ENCODE measurements at regions not wholly inside any gene's neighbourhood (a gene's known extent, or its start where the extent isn't known, plus 50 kb on each side); places are given as distances from the start of the nearest gene placed in this dataset.

DNA sequence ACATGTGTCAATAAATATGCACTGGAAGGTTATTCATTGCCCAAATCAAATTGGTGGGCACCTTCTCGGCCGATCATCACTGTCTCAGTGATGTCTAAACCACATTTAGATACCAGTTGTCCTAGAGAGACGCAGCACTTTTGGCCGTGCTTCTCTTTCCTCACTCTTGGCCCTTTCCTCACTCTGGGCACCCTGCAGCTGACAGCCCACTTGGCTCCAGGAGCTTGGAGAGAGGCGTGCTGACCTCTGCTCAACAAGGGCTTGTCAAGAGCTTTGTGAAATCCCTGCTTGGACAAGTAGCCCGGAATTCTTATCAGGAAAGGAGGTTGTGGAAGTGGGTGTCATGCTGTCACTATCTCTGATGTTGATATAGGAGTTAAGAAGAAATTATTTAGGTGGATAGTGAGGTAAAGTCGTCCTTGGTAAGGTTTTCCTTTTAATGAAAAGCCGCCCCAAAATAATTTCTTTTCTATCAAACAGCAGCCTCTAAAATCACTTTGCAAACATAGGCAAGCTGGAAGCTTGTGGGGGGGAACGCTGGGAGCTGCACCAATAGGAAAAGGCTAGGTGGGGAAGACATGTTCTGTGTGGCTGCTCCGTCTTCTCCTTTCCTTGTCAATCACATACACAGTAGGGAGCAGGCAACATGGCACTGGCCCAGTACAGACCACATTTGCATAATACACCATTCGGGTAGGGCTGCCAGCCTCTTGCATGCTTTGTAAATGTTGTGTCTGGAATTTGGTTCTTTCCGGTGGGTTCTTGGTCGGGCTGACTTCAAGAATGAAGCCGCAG, 126.8 kb upstream of the UBE3A start:
- no peak for DNase-seq (ENCODE audit: extremely low read depth, low read depth)

DNA sequence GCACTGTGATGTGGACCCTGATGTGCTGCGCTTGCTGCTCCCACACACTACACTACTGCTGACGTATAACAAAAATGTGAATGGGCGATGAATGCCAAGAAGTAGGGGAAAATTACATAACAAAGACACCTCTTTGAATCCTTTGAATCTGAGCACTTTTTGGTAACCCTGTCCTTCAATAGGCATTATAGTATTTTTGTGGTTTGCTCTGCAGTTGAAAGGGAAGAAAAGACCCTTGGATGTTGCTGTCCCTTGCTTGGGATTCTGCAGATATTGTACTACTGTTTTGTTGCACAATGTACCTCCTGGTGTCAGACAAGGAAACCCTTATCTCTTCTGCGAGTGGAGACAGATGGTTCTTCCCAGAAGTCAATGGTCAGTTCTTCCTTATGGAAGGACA, 124.8 kb upstream of the UBE3A start:
- no peak for DNase-seq (ENCODE audit: extremely low read depth, low read depth)

DNA sequence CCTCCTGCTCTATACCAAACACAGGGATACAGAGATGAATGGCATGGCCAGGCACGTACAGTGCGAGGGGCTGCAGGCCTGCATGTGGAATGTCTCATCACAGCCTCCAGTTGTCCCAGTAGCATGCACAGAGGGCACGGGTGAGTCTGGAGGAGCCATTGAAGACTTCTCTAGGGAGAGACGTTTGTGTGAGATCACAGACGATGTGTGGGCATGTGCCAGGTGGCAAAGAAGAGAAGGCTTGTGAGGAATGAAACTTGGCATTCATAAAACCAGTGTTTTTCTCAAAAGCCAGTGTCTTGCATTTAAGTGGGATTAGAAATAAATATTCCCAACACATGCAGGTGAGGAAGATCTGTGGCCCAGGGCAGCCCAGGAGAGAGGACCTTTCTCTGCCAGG, 119.1 kb upstream of the UBE3A start:
- DNase-seq (ENCODE audit: extremely low read depth, low read depth), result no peak

DNA sequence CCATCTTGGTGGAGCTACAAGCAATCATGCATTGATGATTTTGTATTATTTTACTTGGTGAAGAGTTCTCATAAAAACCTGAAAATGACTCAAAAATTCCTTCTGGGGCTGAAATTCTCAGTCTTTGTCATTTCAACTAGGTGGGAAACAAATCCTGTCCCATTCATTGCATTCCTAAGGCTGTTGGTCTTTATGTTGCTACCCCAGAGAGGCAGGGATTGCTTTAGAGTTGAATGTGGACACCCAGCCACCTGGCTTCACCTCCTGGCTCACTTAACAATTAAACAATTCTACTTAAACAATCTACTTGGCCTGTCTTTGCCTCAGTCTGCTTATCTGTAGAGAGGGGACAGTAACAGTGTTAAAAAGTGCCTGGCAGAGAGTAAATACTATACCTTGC, 117.3 kb upstream of the UBE3A start:
- no peak for DNase-seq (ENCODE audit: extremely low read depth, low read depth)

DNA sequence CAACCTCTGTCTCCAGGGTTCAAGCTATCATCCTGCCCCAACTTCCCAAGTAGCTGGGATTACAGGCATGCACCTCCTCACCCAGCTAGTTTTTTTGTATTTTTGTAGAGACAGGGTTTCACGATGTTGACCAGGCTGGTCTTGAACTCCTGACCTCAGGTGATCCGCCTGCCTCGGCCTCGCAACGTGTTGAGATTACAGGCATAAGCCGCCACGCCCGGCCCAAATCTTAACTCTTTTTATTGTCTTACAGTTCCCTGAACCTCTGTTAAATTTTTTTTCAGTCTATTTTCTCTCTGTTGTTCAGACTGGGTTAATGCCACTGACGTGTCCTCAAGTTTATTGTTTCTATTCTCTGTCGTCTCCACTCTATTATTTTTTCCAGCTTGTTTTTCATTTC, 115.8 kb upstream of the UBE3A start:
- no peak for DNase-seq (ENCODE audit: extremely low read depth, low read depth)

DNA sequence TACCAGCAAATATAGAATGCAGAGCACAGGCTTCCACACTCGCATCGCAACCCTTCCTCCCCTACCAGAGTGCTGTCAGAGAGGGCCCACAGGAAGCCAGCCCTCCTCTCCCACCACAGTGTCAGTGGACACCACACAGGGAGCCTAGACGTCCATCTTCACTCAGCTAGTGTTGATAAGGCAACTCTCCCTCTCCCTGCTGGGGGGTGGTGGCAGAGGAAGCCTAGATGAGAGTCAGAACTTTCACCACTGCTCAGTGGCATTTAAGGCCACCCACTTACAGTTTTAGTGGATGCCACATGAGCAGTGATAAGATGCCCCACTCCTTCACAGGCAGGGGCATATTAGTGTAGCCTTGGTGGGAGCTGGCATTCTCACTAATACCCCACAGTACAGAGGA, 109.8 kb upstream of the UBE3A start:
- DNase-seq (ENCODE audit: extremely low read depth, low read depth), result no peak

DNA sequence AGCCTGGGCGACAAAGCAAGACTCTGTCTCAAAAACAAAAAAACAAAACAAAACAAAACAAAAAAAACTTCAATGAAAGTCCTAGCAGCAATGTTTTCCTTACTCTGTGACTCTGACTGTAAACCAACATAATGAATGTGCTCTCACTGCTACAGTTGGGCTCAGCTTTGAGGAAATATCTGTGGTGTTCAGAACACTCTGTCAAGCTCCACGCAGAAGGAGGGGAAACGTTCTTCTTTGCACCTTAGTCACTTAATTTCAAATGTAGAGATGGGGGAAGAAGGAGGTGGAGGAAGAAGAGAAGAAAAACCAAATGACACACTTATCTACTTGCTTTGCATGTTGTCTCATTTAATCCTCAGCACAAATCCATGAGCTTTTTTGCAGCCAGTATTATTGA, 107.1 kb upstream of the UBE3A start:
- DNase-seq (ENCODE audit: extremely low read depth, low read depth), result no peak

DNA sequence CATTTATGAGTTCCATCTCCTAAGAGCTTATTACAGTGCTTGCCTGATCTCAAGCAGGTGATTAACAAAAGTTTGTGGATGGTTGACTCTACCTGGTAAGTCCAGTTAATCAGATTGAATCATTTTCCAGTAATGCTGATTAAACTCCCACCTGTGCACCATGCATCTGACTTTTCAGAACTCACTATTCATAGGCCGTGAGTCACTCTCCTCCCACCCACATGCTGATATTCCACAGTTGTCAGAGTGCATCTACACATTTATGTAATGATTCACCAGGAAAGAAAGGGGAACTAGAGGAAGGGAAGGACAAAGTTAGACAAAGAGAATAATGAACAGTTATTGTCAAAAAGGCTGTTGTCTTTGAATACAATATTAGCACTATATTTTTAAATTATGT, 106.2 kb upstream of the UBE3A start:
- no peak for DNase-seq (ENCODE audit: extremely low read depth, low read depth)

DNA sequence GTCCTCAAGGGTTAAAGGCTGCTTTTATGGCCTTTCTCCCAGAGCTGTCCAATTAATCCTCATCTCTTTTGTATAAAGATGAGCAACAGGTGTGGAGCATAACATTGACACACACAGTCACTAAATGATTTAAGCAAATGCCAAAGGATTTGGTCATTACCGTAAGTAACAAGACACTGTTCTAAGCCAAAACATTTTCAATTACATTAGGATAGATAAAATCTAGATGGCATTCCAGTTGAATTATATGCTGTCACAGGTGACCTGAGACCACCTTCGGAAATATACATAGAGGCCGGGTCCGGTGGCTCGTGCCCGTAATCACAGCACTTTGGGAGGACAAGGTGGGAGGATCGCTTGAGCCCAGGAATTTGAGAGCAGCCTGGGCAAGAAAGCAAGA, 105.3 kb upstream of the UBE3A start:
- DNase-seq (ENCODE audit: extremely low read depth, low read depth), result no peak

DNA sequence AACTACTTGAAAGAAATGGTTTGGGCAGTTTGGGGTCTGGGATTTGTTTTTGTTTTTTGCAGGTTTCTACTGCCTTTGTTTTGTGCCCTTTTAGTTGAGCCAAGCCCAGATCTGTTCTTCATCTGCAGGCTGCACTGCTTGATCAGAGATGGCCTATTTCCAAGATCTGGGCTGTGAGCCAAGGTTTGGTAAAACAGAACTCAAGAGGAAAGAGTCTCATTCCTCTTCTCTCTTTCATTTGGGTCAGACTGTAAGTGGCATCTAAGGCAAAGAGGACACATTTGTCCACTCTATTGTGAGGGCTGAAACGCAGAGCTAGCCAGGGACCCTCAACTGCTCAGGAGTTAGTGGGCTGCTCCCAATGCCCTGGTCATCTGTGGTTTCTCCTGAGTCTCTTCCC, 104.4 kb upstream of the UBE3A start:
- no peak for DNase-seq (ENCODE audit: extremely low read depth, low read depth)

DNA sequence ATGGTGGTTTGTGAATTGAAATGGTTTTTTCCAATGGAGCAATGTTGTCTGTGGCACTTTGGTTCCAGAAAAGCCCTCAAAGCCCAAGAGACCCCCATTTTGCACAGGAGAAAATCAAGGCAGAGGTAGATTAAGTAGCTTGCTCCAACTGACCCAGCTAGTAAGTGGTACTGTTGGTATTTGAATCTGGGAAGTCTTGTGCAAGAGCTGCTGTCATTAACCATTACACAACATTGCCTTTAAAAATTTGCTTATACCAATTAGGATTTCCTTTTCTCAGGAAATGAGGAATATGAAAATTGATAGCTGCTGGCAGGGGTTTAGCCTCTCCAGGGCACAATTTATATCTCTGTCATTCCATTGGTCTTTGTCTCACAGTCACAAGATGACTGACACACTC, 102.4 kb upstream of the UBE3A start:
- no peak for DNase-seq (ENCODE audit: extremely low read depth, low read depth)

DNA sequence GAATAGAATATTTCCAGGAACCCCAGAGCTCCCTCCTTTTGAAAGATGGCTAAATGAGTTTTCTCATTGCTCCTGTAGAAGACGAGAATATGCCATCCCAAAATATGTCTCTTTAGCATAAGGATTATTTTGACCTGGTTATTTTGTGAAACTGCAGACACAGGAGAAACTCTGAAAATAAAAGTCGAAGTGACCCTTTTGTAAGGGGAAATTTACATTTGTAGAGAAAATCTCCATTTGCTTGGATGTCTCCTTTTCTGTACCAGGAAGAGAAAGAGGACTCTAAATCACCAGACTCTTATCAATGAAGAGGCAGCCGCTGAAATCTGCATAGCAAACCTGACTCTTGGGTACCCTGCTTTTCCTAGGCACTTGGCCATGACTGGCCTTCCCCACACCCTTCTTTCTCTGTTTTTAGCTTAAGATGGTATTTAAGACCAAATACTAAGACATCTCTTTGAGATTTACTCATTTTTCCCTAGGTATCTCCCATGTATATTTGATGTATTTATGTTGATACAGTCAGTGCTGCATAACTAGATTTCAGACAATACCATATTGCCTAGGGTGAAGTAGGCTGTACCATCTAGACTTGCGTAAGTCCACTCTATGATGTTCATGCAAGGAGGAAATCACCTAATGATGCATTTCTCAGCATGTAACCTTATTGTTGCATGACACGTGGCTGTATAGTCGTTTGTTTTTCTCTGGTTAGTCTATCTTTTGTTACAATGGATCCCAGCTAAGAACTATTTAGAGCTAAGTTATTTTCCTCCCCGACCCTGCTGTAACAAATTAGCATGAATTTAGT, 98.2 kb upstream of the UBE3A start:
- DNase-seq (ENCODE audit: extremely low read depth, low read depth), result no peak

DNA sequence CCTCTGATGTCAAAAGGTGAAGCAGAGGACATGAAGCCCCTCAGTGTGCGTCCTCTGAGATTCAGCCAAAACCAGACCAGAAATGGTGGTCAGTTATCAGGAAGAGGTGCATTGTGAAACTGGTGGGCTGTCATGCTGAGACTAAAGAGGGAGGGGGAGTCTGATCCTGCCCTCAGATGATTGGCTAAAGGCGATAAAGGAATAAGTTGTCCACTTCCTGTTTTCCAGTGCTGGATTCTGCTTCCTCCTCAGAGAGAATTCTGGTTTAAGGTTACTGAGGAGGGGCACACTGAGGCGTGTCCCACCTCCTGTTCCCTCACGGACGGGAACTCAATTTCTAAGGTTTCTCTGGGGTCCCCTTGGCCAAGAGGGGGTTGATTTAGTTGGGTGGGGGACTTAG, 97.0 kb upstream of the UBE3A start:
- DNase-seq (ENCODE audit: extremely low read depth, low read depth), result no peak

DNA sequence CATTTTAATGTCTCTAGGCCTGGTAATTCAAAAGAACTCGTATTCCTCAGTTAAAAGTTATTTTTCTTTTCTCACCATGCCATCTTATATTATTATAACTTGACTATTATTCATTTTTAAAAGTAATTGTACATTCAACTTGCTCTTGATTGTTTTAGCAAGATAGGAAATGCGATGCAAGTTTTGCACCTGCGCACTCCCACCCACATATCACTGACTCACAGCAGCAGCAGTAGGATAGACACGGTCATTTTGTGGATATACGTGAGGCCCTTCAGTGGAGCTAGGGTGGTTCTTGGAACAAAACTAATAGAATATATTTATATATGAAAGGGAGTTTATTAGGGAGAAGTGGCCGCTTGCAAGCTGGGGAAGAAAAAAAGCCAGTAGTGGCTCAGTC, 95.5 kb upstream of the UBE3A start:
- no peak for DNase-seq (ENCODE audit: extremely low read depth, low read depth)

DNA sequence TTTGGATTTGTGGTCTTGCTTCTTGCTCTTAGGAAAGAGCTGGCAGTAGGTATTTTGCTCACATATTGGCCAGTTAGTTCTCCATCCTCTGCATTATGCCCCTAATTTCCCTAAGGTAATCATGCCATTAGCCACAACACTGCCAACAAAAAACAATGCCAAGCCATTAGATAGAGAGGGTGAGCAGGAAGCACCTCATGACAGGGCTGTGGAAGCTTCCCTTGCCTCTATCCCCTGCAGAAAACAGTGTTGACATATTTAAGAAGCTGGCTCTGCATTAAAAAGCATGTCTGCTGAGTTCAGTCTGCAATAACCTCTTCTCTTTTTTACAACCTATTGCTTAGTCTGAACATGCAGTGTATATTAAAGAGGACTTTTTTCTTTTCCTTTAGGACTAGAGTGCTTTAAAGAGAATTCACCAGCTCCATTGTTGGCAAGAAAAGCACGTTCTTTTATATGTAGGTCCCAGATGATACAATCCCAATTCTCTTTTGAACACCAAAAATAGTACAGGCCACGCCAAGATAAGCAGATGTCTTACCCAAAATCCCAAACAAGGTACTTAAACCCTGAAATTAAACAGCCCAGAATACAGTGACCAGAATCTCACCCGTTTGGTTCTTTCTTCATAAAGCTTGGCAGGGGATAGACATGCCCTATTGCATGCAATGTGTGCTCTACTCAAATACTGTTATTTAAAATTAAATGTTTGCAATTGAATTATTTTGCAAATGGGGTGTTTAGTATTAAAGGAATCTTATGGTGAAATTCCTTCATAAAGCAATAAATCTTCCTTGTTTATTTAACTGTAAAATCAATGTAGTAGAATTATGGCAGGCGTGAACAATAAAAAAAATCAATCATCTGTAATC, 93.7 kb upstream of the UBE3A start:
- DNase-seq (ENCODE audit: extremely low read depth, low read depth), result no peak

DNA sequence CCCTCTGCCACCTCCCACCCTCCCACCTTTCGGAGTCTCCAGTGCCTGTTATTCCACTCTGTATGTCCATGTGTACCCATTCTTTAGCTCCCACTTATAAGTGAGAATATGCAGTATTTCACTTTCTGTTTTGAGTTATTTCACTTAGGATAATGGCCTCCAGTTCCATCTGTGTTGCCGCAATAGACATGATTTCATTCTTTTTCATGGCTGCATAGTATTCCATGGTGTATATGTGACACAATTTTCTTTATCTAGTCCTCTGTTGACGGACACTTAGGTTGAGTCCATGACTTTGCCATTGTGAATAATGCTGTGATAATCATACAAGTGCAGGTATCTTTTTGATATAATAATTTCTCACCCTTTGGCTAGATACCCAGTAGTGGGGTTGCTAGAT, 91.0 kb upstream of the UBE3A start:
- DNase-seq (ENCODE audit: extremely low read depth, low read depth), result no peak

DNA sequence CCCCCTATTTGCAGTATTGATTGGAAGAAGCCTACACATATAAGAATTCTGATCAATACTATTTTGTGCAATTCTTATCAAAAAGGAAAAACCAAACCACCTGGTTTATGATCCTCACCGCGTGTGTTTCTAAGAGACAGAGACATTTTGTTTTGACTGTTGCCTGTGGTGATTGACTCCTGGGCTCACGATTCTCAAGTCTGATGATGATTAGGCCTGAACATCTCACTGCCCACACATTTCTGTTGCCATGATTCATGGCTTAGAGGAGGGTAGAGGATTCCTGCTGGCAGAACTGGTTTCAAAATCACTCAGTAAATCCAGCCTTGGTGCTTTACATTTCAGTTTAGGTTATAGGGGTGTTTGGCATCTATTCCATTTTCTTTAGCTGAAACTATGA, 88.3 kb upstream of the UBE3A start:
- DNase-seq (ENCODE audit: extremely low read depth, low read depth), result no peak

DNA sequence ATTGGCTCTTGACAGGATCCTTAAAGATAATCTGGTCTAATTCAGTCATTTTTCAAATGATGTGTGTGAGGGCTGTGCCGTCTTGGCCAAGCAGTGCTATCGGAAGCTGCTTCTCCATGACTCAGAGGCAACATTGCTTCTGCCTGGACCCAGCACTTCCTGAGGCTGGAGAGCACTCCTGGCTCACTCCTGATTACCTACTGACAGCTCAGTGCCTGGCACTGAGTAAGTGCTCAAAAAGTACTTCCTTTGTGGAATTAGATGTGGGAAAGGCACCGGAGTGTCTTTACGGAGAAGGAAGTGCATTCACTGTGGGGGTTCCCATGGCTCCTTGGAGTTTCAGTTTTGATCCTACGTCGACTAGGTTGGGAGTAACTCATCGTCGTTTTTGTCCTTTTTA, 86.9 kb upstream of the UBE3A start:
- no peak for DNase-seq (ENCODE audit: extremely low read depth, low read depth)

DNA sequence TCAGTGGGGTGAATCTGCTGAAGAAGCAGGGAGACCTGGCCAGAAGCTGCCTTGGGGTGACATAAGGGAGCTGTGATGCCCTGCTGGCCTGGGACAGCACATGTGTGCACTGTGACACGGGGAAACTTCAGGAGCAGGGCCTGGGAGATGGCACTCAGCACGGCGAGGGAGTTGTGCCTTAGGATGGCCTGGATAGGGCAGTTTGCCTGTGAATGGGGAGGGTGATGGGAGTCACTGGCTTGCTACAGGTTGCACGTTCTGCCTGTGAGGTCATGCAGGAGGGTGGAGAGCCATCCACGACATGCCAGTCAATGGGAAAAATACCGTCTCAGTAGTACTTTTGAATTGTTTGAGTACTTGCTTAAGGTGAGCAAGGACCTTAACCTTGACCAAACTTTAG, 76.8 kb upstream of the UBE3A start:
- no peak for DNase-seq (ENCODE audit: extremely low read depth, low read depth)

DNA sequence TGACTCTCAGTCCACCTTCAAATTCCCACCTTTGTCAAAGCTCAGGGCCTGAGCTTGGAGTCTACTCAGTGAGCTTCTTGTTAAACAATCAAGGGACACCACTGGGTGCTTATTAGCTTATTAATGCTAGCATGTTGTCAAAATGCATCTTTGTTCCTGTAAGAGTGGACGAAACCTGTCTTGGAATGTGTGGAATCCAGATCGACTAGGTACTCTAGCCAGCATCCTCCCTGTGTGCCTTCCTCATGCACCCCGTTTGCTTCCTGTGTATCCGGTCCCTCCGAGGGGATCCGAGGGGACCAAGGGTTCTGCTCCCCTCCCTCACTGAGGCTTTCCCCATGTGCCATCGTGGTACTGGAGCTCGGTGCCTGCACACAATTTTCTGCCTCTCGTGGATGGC, 75.7 kb upstream of the UBE3A start:
- no peak for DNase-seq (ENCODE audit: extremely low read depth, low read depth)

DNA sequence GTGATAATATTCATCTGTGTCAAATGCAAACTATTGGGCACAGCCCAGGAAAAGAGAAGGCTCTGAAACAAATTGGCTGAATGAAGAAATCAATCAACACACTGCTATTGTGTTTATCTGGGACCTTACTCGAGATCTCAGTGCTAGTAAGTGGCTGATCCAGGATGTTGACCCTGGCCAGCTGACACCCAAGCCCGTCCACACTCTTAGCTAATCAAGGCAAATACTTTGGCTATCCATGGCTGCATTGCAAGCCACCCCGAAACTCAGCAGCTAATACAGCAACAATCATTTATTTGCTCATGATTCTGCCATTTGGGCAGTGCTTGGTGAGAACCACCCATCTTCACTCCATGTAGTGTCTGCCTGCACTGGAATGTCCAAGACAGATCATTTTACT, 74.1 kb upstream of the UBE3A start:
- DNase-seq (ENCODE audit: extremely low read depth, low read depth), result no peak

Data from NCI-H460 (cell line).